Karpas-422 (cell line): ENCODE measurements at regions not wholly inside any gene's neighbourhood (a gene's known extent, or its start where the extent isn't known, plus 50 kb on each side); places are given as distances from the start of the nearest gene placed in this dataset.

Source experiments
- DNase-seq: peaks from one replicate; pipeline ENCODE4 v3.0.0-alpha.2; 2015
- H2AFZ ChIP-seq: fragments of 200-600 bp; sonication (generic); 2 replicates; pipeline ENCODE4 v1.6.1; 2014; ENCODE audit warnings: antibody characterized with exemption, low read length, mixed read lengths
- H3K27ac ChIP-seq: fragments of 200-600 bp; sonication (generic); 2 replicates; pipeline ENCODE4 v1.5.1; 2014; ENCODE audit warnings: mild to moderate bottlenecking, low read length, moderate library complexity
- H3K27me3 ChIP-seq: fragments of 200-600 bp; sonication (generic); 2 replicates; pipeline ENCODE4 v1.6.1; 2014; ENCODE audit warnings: low read length, mixed read lengths
- H3K36me3 ChIP-seq: fragments of 200-600 bp; sonication (generic); 2 replicates; pipeline ENCODE4 v1.6.1; 2014; ENCODE audit warnings: low read length, mixed read lengths; ENCODE audit not compliant: insufficient read depth
- H3K4me1 ChIP-seq: fragments of 200-600 bp; sonication (generic); 2 replicates; pipeline ENCODE4 v1.6.1; 2014; ENCODE audit warnings: mild to moderate bottlenecking, low read length, mixed read lengths
- H3K4me2 ChIP-seq: fragments of 200-600 bp; sonication (generic); 2 replicates; pipeline ENCODE4 v1.6.1; 2014; ENCODE audit warnings: low read length, low read depth, mild to moderate bottlenecking; ENCODE audit not compliant: poor library complexity, severe bottlenecking
- H3K4me3 ChIP-seq: fragments of 200-600 bp; sonication (generic); 2 replicates; pipeline ENCODE4 v1.5.1; 2014; ENCODE audit warnings: mild to moderate bottlenecking, antibody characterized with exemption, low read length, mixed read lengths
- H3K79me2 ChIP-seq: fragments of 200-600 bp; sonication (generic); 2 replicates; pipeline ENCODE4 v1.6.1; 2014; ENCODE audit warnings: mild to moderate bottlenecking, low read length, mixed read lengths
- H3K9ac ChIP-seq: fragments of 200-600 bp; sonication (generic); 2 replicates; pipeline ENCODE4 v1.6.0; 2014; ENCODE audit warnings: low read length
- H3K9me2 ChIP-seq: fragments of 200-600 bp; sonication (generic), shearing (Covaris generic); replicated peaks from 2 replicates; pipeline ENCODE4 v1.6.0; 2014; ENCODE audit warnings: mild to moderate bottlenecking, low read length, moderate library complexity; ENCODE audit not compliant: insufficient read depth
- H3K9me3 ChIP-seq: fragments of 300-700, 200-600 bp; sonication (generic); 2 replicates; pipeline ENCODE4 v1.6.1; 2014; ENCODE audit warnings: low read length, mixed read lengths
- H4K20me1 ChIP-seq: fragments of 200-600 bp; sonication (generic); 2 replicates; pipeline ENCODE4 v1.6.1; 2014; ENCODE audit warnings: mild to moderate bottlenecking, antibody characterized with exemption, low read length, low read depth; ENCODE audit not compliant: insufficient read depth

GRCh38 chr22:26801449-26801848 is 144.1 kb downstream of the MIAT start:
- H3K27me3 ChIP-seq = no peaks in the 10 kb centered on the region
- H3K4me1 ChIP-seq = no peaks in the 10 kb centered on the region
- no peaks in the 10 kb centered on the region for H3K36me3 ChIP-seq
- H3K9me2 ChIP-seq = no peaks in the 10 kb centered on the region
- no peak overlapping the region for H3K4me2 ChIP-seq
- H3K9me3 ChIP-seq = no peaks in the 10 kb centered on the region
- no peak overlapping the region for H3K9ac ChIP-seq
- H4K20me1 ChIP-seq = 0 out of 2 replicates have a peak, but pooled peaks cover 8% of the 10 kb centered on the region
- H3K79me2 ChIP-seq = no peaks in the 10 kb centered on the region
- H3K4me3 ChIP-seq = no peak overlapping the region
- H3K27ac ChIP-seq = no peak overlapping the region
- no peak overlapping the region for H2AFZ ChIP-seq
- DNase-seq = no peak

- Histone ChIP-seq H4K20me1 (0 out of 2 replicates have a peak, but pooled peaks cover 8% of the 10 kb centered on the region), H3K27ac (no peak overlapping the region), H3K4me1 (no peaks in the 10 kb centered on the region), H3K79me2 (no peaks in the 10 kb centered on the region), H3K4me3 (no peak overlapping the region), H3K36me3 (no peaks in the 10 kb centered on the region), H3K9ac (no peak overlapping the region), H3K27me3 (no peaks in the 10 kb centered on the region; the same call in 1 of the 2 replicates), H2AFZ (no peak overlapping the region), H3K9me2 (no peaks in the 10 kb centered on the region), H3K4me2 (no peak overlapping the region), H3K9me3 (no peaks in the 10 kb centered on the region)
- no peak for DNase-seq
Measured at GRCh38 chr22:26804315-26804714, 146.9 kb downstream of the MIAT start.

GRCh38 chr22:26804911-26805539 is 147.6 kb downstream of the MIAT start:
- Histone ChIP-seq H3K4me2 (no peak overlapping the region), H3K4me3 (no peak overlapping the region), H3K27ac (no peak overlapping the region), H2AFZ (no peak overlapping the region), H3K9me3 (no peaks in the 10 kb centered on the region), H3K9ac (no peak overlapping the region), H4K20me1 (0 out of 2 replicates have a peak, but pooled peaks cover 8% of the 10 kb centered on the region), H3K79me2 (no peaks in the 10 kb centered on the region), H3K4me1 (no peaks in the 10 kb centered on the region), H3K27me3 (no peaks in the 10 kb centered on the region; the same call in 1 of the 2 replicates), H3K9me2 (no peaks in the 10 kb centered on the region), H3K36me3 (no peaks in the 10 kb centered on the region)
- DNase-seq = no peak

GRCh38 chr22:26806445-26807175 is 149.2 kb downstream of the MIAT start:
- Histone ChIP-seq H3K4me3 (no peak overlapping the region), H2AFZ (no peak overlapping the region), H3K9me2 (no peaks in the 10 kb centered on the region), H3K4me2 (no peak overlapping the region), H4K20me1 (0 out of 2 replicates have a peak, but pooled peaks cover 7% of the 10 kb centered on the region), H3K9ac (no peak overlapping the region), H3K9me3 (no peaks in the 10 kb centered on the region), H3K4me1 (no peaks in the 10 kb centered on the region), H3K79me2 (no peaks in the 10 kb centered on the region), H3K27ac (no peak overlapping the region), H3K27me3 (no peaks in the 10 kb centered on the region; the same call in 1 of the 2 replicates), H3K36me3 (no peaks in the 10 kb centered on the region)
- no peak for DNase-seq

DNA sequence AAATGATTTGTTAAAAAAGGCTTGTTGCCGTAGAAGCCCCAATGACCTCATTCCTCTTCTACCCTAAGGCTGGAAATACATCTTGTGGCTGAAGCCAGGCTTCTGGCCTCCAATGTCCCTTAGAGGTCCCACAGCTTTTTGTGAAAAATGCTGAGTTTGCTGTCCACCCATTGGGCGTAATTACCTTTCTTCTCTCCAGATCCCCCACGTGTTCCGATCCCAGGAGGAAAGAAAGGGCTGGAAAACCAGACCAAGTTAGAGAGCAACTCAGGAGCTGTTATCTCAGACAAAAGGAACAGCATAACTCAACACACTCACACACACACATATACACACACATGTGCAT is 154.2 kb downstream of the MIAT start:
- no peak overlapping the region for H3K27ac ChIP-seq
- H3K4me2 ChIP-seq = no peak overlapping the region
- no peaks in the 10 kb centered on the region for H3K9me2 ChIP-seq
- no peaks in the 10 kb centered on the region for H3K9me3 ChIP-seq
- peaks cover 6% of the 10 kb centered on the region for H3K4me1 ChIP-seq
- H3K4me3 ChIP-seq = no peak overlapping the region
- H2AFZ ChIP-seq = no peak overlapping the region
- no peaks in the 10 kb centered on the region for H3K36me3 ChIP-seq
- H4K20me1 ChIP-seq = no peaks in the 10 kb centered on the region
- no peak overlapping the region for H3K9ac ChIP-seq
- no peak for DNase-seq
- H3K27me3 ChIP-seq = no peaks in the 10 kb centered on the region; the same call in 1 of the 2 replicates
- H3K79me2 ChIP-seq = no peaks in the 10 kb centered on the region

GRCh38 chr22:26812731-26813130 is 155.3 kb downstream of the MIAT start:
- Histone ChIP-seq H3K9me3 (peaks cover 5% of the 10 kb centered on the region; the same call in 1 of the 2 replicates), H3K27ac (no peak overlapping the region), H3K36me3 (no peaks in the 10 kb centered on the region), H3K4me3 (no peak overlapping the region), H3K4me2 (no peak overlapping the region), H3K79me2 (no peaks in the 10 kb centered on the region), H4K20me1 (no peaks in the 10 kb centered on the region), H3K9ac (no peak overlapping the region), H3K4me1 (peaks cover 6% of the 10 kb centered on the region), H2AFZ (no peak overlapping the region), H3K9me2 (no peaks in the 10 kb centered on the region), H3K27me3 (peaks cover 4% of the 10 kb centered on the region; the same call in 1 of the 2 replicates)
- DNase-seq = no peak

- Histone ChIP-seq H3K9me2 (no peaks in the 10 kb centered on the region), H3K79me2 (no peaks in the 10 kb centered on the region)
Measured at GRCh38 chr22:26816726-26817125, 159.3 kb downstream of the MIAT start.

DNA sequence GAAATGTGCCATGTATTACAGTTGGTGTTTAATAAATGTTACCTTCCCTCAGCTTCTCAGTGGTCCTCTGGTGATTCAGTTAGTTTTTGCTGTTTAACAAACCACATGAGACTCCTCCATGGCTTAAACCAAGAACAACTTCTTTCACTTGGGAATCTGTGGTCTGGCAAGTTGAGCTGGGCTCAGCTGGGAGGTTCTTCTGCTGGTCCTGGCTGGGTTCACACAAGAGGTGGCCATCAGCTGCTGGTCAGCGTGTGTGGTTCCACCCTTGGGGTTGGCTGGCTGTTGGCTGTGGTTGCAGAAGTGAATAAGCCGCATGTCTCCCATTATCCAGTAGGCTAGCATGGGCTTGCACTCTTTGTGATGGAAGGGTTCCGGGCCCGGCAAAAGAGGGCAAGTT is 160.5 kb downstream of the MIAT start:
- Histone ChIP-seq H4K20me1 (no peaks in the 10 kb centered on the region), H3K4me3 (no peak overlapping the region), H3K9me3 (peaks cover 7% of the 10 kb centered on the region; the same call in 1 of the 2 replicates), H3K4me1 (peaks cover 16% of the 10 kb centered on the region), H3K27me3 (peaks cover 6% of the 10 kb centered on the region; the same call in 1 of the 2 replicates), H3K79me2 (no peaks in the 10 kb centered on the region), H3K4me2 (no peak overlapping the region), H3K9me2 (no peaks in the 10 kb centered on the region), H3K27ac (no peak overlapping the region), H2AFZ (no peak overlapping the region), H3K9ac (no peak overlapping the region), H3K36me3 (no peaks in the 10 kb centered on the region)
- DNase-seq = no peak

More at GRCh38 chr22:26816726-26817125, 159.3 kb downstream of the MIAT start:
- Histone ChIP-seq H4K20me1 (no peaks in the 10 kb centered on the region), H3K27me3 (peaks cover 6% of the 10 kb centered on the region; the same call in 1 of the 2 replicates), H3K4me3 (no peak overlapping the region), H3K36me3 (no peaks in the 10 kb centered on the region), H3K27ac (no peak overlapping the region), H3K4me2 (no peak overlapping the region), H3K9ac (no peak overlapping the region), H2AFZ (no peak overlapping the region), H3K4me1 (peaks cover 22% of the 10 kb centered on the region), H3K9me3 (peaks cover 7% of the 10 kb centered on the region; the same call in 1 of the 2 replicates)
- DNase-seq = no peak
